NCI-H1105 (cell line): ENCODE measurements at regions not wholly inside any gene's neighbourhood (a gene's known extent, or its start where the extent isn't known, plus 50 kb on each side); places are given as distances from the start of the nearest gene placed in this dataset.
A peak's percentile ranks its signal among the peaks of the same experiment; 100 is the strongest.
"Not testable (repeated sequence)": the region's sequence is repeated elsewhere in the genome, so short reads cannot be mapped to it uniquely, and the experiment has no call there.

ENCODE experiments used
- DNase-seq: peaks from one replicate; lab custom pipeline; 2025; lab: John Stamatoyannopoulos, UW

GRCh38 chr9:95729669-95730368 lies 145.7 kb upstream of the ERCC6L2 start:
- no peak for DNase-seq

GRCh38 chr9:95729046-95729445 lies 146.4 kb upstream of the ERCC6L2 start:
- no peak for DNase-seq

- no peak for DNase-seq
These were observed 147.5 kb upstream of the ERCC6L2 start for GRCh38 chr9:95727947-95728520.

- peak; percentile 21 for DNase-seq
These were observed 148.7 kb upstream of the ERCC6L2 start for GRCh38 chr9:95726756-95727155.

- DNase-seq = no peak
These were observed 150.4 kb upstream of the ERCC6L2 start for GRCh38 chr9:95725045-95725444.

- DNase-seq = no peak
These were observed 151.1 kb upstream of the ERCC6L2 start for GRCh38 chr9:95724253-95724991.

- peak; percentile 21 for DNase-seq
These were observed 153.3 kb upstream of the ERCC6L2 start for GRCh38 chr9:95722141-95722540.

GRCh38 chr9:95721061-95721531 lies 154.4 kb upstream of the ERCC6L2 start:
- no peak for DNase-seq

GRCh38 chr9:95720496-95720895 lies 155.0 kb upstream of the ERCC6L2 start:
- DNase-seq = no peak

GRCh38 chr9:95719354-95719753 lies 156.1 kb upstream of the ERCC6L2 start:
- DNase-seq = no peak

- DNase-seq = no peak
These were observed 157.2 kb upstream of the ERCC6L2 start for GRCh38 chr9:95718263-95718662.

- DNase-seq = no peak
These were observed 159.5 kb upstream of the ERCC6L2 start for GRCh38 chr9:95715868-95716435.

- no peak for DNase-seq
These were observed 165.0 kb upstream of the ERCC6L2 start for GRCh38 chr9:95710446-95710845.

- no peak for DNase-seq
These were observed 178.8 kb upstream of the ERCC6L2 start for GRCh38 chr9:95696701-95697100.

- DNase-seq = no peak
These were observed 174.7 kb upstream of the PTCH1 start for GRCh38 chr9:95691435-95691834.

- DNase-seq = no peak
These were observed 172.9 kb upstream of the PTCH1 start for GRCh38 chr9:95689669-95690068.

- no peak for DNase-seq
These were observed 167.7 kb upstream of the PTCH1 start for GRCh38 chr9:95684516-95684915.

- DNase-seq = not testable (repeated sequence)
These were observed 163.5 kb upstream of the PTCH1 start for GRCh38 chr9:95680306-95680705.

GRCh38 chr9:95679874-95680273 lies 163.1 kb upstream of the PTCH1 start:
- no peak for DNase-seq

- no peak for DNase-seq
These were observed 162.0 kb upstream of the PTCH1 start for GRCh38 chr9:95678759-95679158.

GRCh38 chr9:95670122-95670521 lies 153.4 kb upstream of the PTCH1 start:
- no peak for DNase-seq

- DNase-seq = no peak
These were observed 152.5 kb upstream of the PTCH1 start for GRCh38 chr9:95669253-95669652.

- peak; percentile 32 for DNase-seq
These were observed 151.0 kb upstream of the PTCH1 start for GRCh38 chr9:95667789-95668188.
